IMR-90 (cell line): ENCODE measurements at regions not wholly inside any gene's neighbourhood (a gene's known extent, or its start where the extent isn't known, plus 50 kb on each side); places are given as distances from the start of the nearest gene placed in this dataset.

Experiments
- BHLHE40 ChIP-seq: fragments of 150-350 bp; IDR thresholded peaks from 2 replicates; pipeline ENCODE4 v1.6.1; 2016; ENCODE audit warnings: mild to moderate bottlenecking, low read depth, low read length
- FOS ChIP-seq: fragments of 150-350 bp; IDR thresholded peaks from 2 replicates; pipeline ENCODE4 v1.6.1; 2016; ENCODE audit warnings: low read depth, low read length
- NFE2L2 ChIP-seq: fragments of 150-350 bp; IDR thresholded peaks from 2 replicates; pipeline ENCODE4 v1.6.1; 2016; ENCODE audit warnings: low read depth, mild to moderate bottlenecking, low read length
- POLR2A ChIP-seq: IDR thresholded peaks from 2 replicates; pipeline ENCODE4 v1.6.1; 2012; ENCODE audit warnings: mild to moderate bottlenecking, low read depth, low read length
- RAD21 ChIP-seq: IDR thresholded peaks from 2 replicates; pipeline ENCODE4 v1.6.1; 2012; ENCODE audit warnings: low read length, improper control_type of control experiment
- RFX5 ChIP-seq: IDR thresholded peaks from 2 replicates; pipeline ENCODE4 v1.8.0; 2012; ENCODE audit warnings: low read depth, mild to moderate bottlenecking, low read length, moderate library complexity
- TF ChIP-seq, protein P1 (sequence below): conservative IDR thresholded peaks from 2 replicates; pipeline ENCODE4 v1.5.1; 2012; ENCODE audit warnings: mild to moderate bottlenecking, low read depth, low read length, improper control_type of control experiment

DNA sequence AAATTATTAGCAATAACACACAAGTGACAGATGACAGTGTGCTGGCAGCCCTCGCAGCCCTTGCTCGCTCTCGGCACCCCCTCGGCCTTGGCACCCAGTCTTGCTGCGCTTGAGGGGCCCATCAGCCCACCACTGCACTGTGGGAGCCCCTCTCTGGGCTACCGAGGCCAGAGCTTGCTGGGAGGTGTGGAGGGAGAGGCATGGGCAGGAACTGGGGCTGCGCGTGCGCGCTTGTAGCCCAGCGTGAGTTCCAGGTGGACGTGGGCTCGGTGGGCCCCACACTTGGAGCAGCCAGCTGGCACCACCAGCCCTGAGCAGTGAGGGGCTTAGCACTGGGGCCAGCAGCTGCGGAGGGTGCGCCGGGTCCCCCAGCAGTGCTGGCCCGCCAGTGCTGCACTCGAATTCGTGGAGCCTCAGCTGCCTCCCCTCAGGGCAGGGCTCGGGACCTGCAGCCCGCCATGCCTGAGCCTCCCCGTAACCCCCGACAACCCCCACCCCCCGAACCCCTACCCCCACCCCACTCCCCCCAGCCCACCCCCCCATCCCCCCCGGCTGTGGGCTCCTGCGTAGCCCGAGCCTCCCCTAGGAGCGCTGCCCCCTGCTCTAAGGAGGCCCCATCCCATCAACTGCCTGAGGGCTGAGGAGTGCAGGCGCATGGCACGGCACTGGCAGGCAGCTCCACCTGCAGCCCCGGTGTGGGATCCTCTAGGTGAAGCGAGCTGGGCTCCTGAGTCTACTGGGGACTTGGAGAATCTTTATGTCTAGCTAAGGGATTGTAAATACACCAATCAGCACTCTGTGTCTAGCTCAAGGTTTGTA lies 240.9 kb downstream of the TRIM36 start:
- TF ChIP-seq, protein P1, sequence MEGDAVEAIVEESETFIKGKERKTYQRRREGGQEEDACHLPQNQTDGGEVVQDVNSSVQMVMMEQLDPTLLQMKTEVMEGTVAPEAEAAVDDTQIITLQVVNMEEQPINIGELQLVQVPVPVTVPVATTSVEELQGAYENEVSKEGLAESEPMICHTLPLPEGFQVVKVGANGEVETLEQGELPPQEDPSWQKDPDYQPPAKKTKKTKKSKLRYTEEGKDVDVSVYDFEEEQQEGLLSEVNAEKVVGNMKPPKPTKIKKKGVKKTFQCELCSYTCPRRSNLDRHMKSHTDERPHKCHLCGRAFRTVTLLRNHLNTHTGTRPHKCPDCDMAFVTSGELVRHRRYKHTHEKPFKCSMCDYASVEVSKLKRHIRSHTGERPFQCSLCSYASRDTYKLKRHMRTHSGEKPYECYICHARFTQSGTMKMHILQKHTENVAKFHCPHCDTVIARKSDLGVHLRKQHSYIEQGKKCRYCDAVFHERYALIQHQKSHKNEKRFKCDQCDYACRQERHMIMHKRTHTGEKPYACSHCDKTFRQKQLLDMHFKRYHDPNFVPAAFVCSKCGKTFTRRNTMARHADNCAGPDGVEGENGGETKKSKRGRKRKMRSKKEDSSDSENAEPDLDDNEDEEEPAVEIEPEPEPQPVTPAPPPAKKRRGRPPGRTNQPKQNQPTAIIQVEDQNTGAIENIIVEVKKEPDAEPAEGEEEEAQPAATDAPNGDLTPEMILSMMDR: no peak
- TF ChIP-seq NFE2L2 (no peak), BHLHE40 (no peak), RAD21 (no peak), RFX5 (no peak), POLR2A (no peak), FOS (no peak)
